IMR-90 (cell line): ENCODE measurements at regions not wholly inside any gene's neighbourhood (a gene's known extent, or its start where the extent isn't known, plus 50 kb on each side); places are given as distances from the start of the nearest gene placed in this dataset.

Experiments used
- ATAC-seq: fragments of 200-7000 bp; cut with Tn5 transposase; 2 replicates; pipeline ENCODE4 v1.9.1; 2020; ENCODE audit warnings: low read depth, mild to moderate bottlenecking, moderate library complexity
- BruUV-seq: library from RNA; stranded (reverse); fragments of 400-500 nt; replicated peaks from 2 replicates; lab custom pipeline; 2021; lab: Mats Ljungman, UMichigan
- CTCF ChIA-PET: fragments of 300-600 bp; formaldehyde crosslinking; extraction: SDS; loops from one replicate; lab custom pipeline; 2021; ENCODE audit warnings: antibody characterized with exemption; lab: Yijun Ruan, JAX
- POLR2A ChIA-PET: fragments of 300-600 bp; sonication (Branson Sonifier 250); formaldehyde crosslinking; loops from one replicate; lab custom pipeline; 2022; ENCODE audit warnings: antibody characterized with exemption; ENCODE audit not compliant: unreplicated experiment; lab: Charles Lee
- DNase-seq: peaks from one replicate; pipeline ENCODE4 v3.0.0; 2013
- H2AFZ ChIP-seq: replicated peaks from 2 replicates; pipeline ENCODE3; 2013; ENCODE audit warnings: low read length, mild to moderate bottlenecking; ENCODE audit not compliant: poor library complexity
- H2AK5ac ChIP-seq: 2 replicates; pipeline ENCODE4 v1.6.1; 2013; ENCODE audit warnings: low read depth, low read length, inconsistent platforms
- H2AK9ac ChIP-seq: replicated peaks from 2 replicates; pipeline ENCODE3; 2013; ENCODE audit warnings: mild to moderate bottlenecking, low read depth, low read length, moderate library complexity; ENCODE audit not compliant: poor library complexity
- H2BK120ac ChIP-seq: 2 replicates; pipeline ENCODE4 v1.6.1; 2013; ENCODE audit warnings: low read depth, low read length, inconsistent platforms
- H2BK15ac ChIP-seq: 3 replicates; pipeline ENCODE4 v1.6.1; 2013; ENCODE audit warnings: low read depth, low read length, inconsistent platforms
- H2BK20ac ChIP-seq: 2 replicates; pipeline ENCODE4 v1.6.1; 2013; ENCODE audit warnings: low read depth, mild to moderate bottlenecking, inconsistent platforms, low read length, moderate library complexity
- H2BK5ac ChIP-seq: 2 replicates; pipeline ENCODE4 v1.6.1; 2013; ENCODE audit warnings: mild to moderate bottlenecking, low read depth, low read length, inconsistent platforms; ENCODE audit not compliant: poor library complexity, severe bottlenecking
- H3K14ac ChIP-seq: replicated peaks from 2 replicates; pipeline ENCODE4 v1.6.1; 2013; ENCODE audit warnings: low read depth, low read length, inconsistent platforms
- H3K18ac ChIP-seq: 2 replicates; pipeline ENCODE4 v1.6.1; 2013; ENCODE audit warnings: low read depth, low read length, control low read depth
- H3K23ac ChIP-seq: 2 replicates; pipeline ENCODE4 v1.6.1; 2013; ENCODE audit warnings: low read depth, low read length, inconsistent platforms
- H3K27ac ChIP-seq: 2 replicates; pipeline ENCODE4 v1.5.1; 2013; ENCODE audit warnings: mild to moderate bottlenecking, control low read depth, low read length; ENCODE audit not compliant: insufficient read depth
- H3K27me3 ChIP-seq: 2 replicates; pipeline ENCODE4 v1.6.1; 2013; ENCODE audit warnings: low read length; ENCODE audit not compliant: control insufficient read depth, insufficient read depth
- H3K36me3 ChIP-seq: 2 replicates; pipeline ENCODE4 v1.6.1; 2013; ENCODE audit warnings: low read length, mixed read lengths; ENCODE audit not compliant: control insufficient read depth, insufficient read depth
- H3K4ac ChIP-seq: 2 replicates; pipeline ENCODE4 v1.6.1; 2013; ENCODE audit warnings: low read depth, low read length, inconsistent platforms
- H3K4me1 ChIP-seq: 2 replicates; pipeline ENCODE4 v1.6.1; 2013; ENCODE audit warnings: low read length, mixed read lengths; ENCODE audit not compliant: control insufficient read depth, insufficient read depth
- H3K4me2 ChIP-seq: 2 replicates; pipeline ENCODE4 v1.6.1; 2013; ENCODE audit warnings: low read depth, mild to moderate bottlenecking, control low read depth, low read length, moderate library complexity
- H3K4me3 ChIP-seq: 2 replicates; pipeline ENCODE4 v1.5.1; 2013; ENCODE audit warnings: low read depth, mild to moderate bottlenecking, control low read depth, low read length, moderate library complexity; ENCODE audit not compliant: insufficient read depth
- H3K56ac ChIP-seq: 2 replicates; pipeline ENCODE4 v1.6.1; 2013; ENCODE audit warnings: low read length, inconsistent platforms; ENCODE audit not compliant: insufficient read depth; ENCODE audit errors: extremely low read depth
- H3K79me1 ChIP-seq, 2 experiments: 2 replicates each; pipeline ENCODE4 v1.6.1; 2013; ENCODE audit warnings: low read length in 2 of 2, inconsistent platforms in 1 of 2, low read depth in 1 of 2
- H3K9ac ChIP-seq: 2 replicates; pipeline ENCODE4 v1.6.1; 2013; ENCODE audit warnings: low read depth, low read length, control low read depth
- H3K9me1 ChIP-seq: 2 replicates; pipeline ENCODE4 v1.6.1; 2013; ENCODE audit warnings: low read length, inconsistent platforms; ENCODE audit not compliant: insufficient read depth
- H3K9me3 ChIP-seq: 2 replicates; pipeline ENCODE4 v1.6.1; 2013; ENCODE audit warnings: low read length; ENCODE audit not compliant: control insufficient read depth, insufficient read depth
- H4K20me1 ChIP-seq: 2 replicates; pipeline ENCODE4 v1.6.1; 2013; ENCODE audit warnings: low read length, inconsistent platforms; ENCODE audit not compliant: insufficient read depth
- H4K5ac ChIP-seq: 2 replicates; pipeline ENCODE4 v1.6.1; 2013; ENCODE audit warnings: mild to moderate bottlenecking, low read depth, low read length, control low read depth
- H4K8ac ChIP-seq, 2 experiments: 2 replicates each; pipeline ENCODE4 v1.6.1; 2013; ENCODE audit warnings: low read depth in 2 of 2, low read length in 2 of 2, control low read depth in 1 of 2, inconsistent platforms in 1 of 2
- H4K91ac ChIP-seq: 2 replicates; pipeline ENCODE4 v1.6.1; 2013; ENCODE audit warnings: low read depth, low read length, inconsistent platforms; ENCODE audit not compliant: insufficient read depth
- CEBPB ChIP-seq: IDR thresholded peaks from 2 replicates; pipeline ENCODE4 v1.6.1; 2012; ENCODE audit warnings: low read depth, low read length, improper control_type of control experiment
- CHD1 ChIP-seq: IDR thresholded peaks from 2 replicates; pipeline ENCODE4 v1.6.1; 2012; ENCODE audit warnings: low read depth, low read length, improper control_type of control experiment
- MAFK ChIP-seq: IDR thresholded peaks from 2 replicates; pipeline ENCODE4 v1.6.1; 2012; ENCODE audit warnings: low read depth, low read length, improper control_type of control experiment
- MAZ ChIP-seq: IDR thresholded peaks from 2 replicates; pipeline ENCODE4 v1.6.1; 2012; ENCODE audit warnings: low read depth, mild to moderate bottlenecking, low read length, improper control_type of control experiment, moderate library complexity, borderline replicate concordance
- POLR2A ChIP-seq: IDR thresholded peaks from 2 replicates; pipeline ENCODE4 v1.6.1; 2012; ENCODE audit warnings: mild to moderate bottlenecking, low read depth, low read length
- RCOR1 ChIP-seq: IDR thresholded peaks from 2 replicates; pipeline ENCODE4 v1.6.1; 2012; ENCODE audit warnings: mild to moderate bottlenecking, low read length, improper control_type of control experiment; ENCODE audit not compliant: insufficient replicate concordance
- SMC3 ChIP-seq: fragments of 150-350 bp; IDR thresholded peaks from 2 replicates; pipeline ENCODE4 v1.6.1; 2016; ENCODE audit warnings: low read depth, mild to moderate bottlenecking, antibody characterized with exemption, low read length, moderate library complexity
- WGBS, 2 experiments: methylation state at CpG; one replicate each; pipeline versions ENCODE4 v1.1.5 to v1.1.7; 2013; ENCODE audit warnings: missing lambda C conversion rate in 2 of 2; ENCODE audit not compliant: insufficient read length in 1 of 2; ENCODE audit errors: extremely low coverage in 2 of 2; 5-methylcytosine and 5-hydroxymethylcytosine counted together
- dilution Hi-C: fragments of 300-500 bp; cut with HindIII; formaldehyde crosslinking; loops from one replicate; pipeline ENCODE4 v1.14.3; 2018; ENCODE audit warnings: low sequenced_read_pairs; ENCODE audit not compliant: unreplicated experiment
- in situ Hi-C: fragments of 300-500 bp; cut with MboI; formaldehyde crosslinking; loops from 3 replicates; pipeline ENCODE4 v1.14.3; 2019; ENCODE audit warnings: low sequenced_read_pairs, inconsistent platforms, mixed read lengths
- intact Hi-C: fragments of 100-400 bp; cut with micrococcal nuclease; formaldehyde crosslinking; loops from 2 replicates; pipeline ENCODE4 v1.10.0; 2022

GRCh38 chr6:126280287-126280686, 59.6 kb upstream of the CENPW start:
- Histone ChIP-seq H3K4me2 (no peak overlapping the region), H3K23ac (no peak overlapping the region), H2BK5ac (no peak overlapping the region), H4K20me1 (no peaks in the 10 kb centered on the region), H2BK15ac (no peak overlapping the region), H3K27me3 (no peaks in the 10 kb centered on the region), H2BK20ac (no peak overlapping the region), H3K56ac (no peak overlapping the region), H3K18ac (no peak overlapping the region), H2AFZ (no peak overlapping the region), H3K14ac (no peak overlapping the region), H3K4me1 (no peaks in the 10 kb centered on the region), H3K79me1 (no peaks in the 10 kb centered on the region), H3K9me3 (no peaks in the 10 kb centered on the region), H4K8ac (no peak overlapping the region), H3K4me3 (no peak overlapping the region), H4K91ac (no peak overlapping the region), H4K5ac (no peak overlapping the region), H3K27ac (no peak overlapping the region), H3K36me3 (no peaks in the 10 kb centered on the region), H2BK120ac (no peak overlapping the region), H2AK9ac (no peak overlapping the region), H2AK5ac (no peak overlapping the region), H3K9me1 (no peaks in the 10 kb centered on the region), H3K4ac (no peak overlapping the region), H3K9ac (no peak overlapping the region)
- TF ChIP-seq POLR2A (no peak), RCOR1 (no peak), CEBPB (no peak), MAFK (no peak), CHD1 (no peak), MAZ (no peak), SMC3 (no peak)
- in situ Hi-C loops (no loop called here), intact Hi-C loops (no loop called here), dilution Hi-C loops (no loop called here)
- DNase-seq (no peak), ATAC-seq (no peak)
- no TSS peak for BruUV-seq
- WGBS, 2 experiments = no CpG with 5 or more reads among the region's 4 CpGs
- POLR2A ChIA-PET = no interaction called here
- CTCF ChIA-PET = no interaction called here
